HG03521 (cell line): ENCODE measurements at regions not wholly inside any gene's neighbourhood (a gene's known extent, or its start where the extent isn't known, plus 50 kb on each side); places are given as distances from the start of the nearest gene placed in this dataset.
"Not testable (repeated sequence)": the region's sequence is repeated elsewhere in the genome, so short reads cannot be mapped to it uniquely, and the experiment has no call there.

ENCODE experiments used
- ATAC-seq: cut with Tn5 transposase; IDR thresholded peaks from one replicate; pipeline ENCODE4 v1.9.1; 2021; ENCODE audit warnings: mild to moderate bottlenecking, moderate library complexity; ENCODE audit not compliant: unreplicated experiment

GRCh38 chr6:79810185-79810705 lies 137.1 kb downstream of the ELOVL4 start:
- no peak for ATAC-seq

DNA sequence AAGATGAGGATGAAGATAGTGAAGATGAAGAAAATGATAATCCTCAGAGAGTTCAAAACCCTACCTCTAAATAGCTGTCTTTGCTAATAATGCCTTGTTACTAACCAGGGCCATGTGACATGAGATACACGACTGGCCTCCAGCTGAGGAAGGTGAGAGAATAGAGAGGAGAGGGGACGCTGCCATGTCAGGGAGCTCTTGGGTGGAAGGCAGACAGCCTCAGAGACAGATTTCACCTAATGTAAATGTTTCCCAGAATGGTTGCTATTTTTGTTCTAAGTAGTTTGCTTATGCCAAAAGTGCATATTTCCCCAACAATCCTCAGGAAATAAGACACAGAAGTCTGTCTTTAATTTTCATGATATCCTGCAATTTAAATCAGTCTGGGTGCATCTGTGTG lies 138.4 kb downstream of the ELOVL4 start:
- ATAC-seq, result no peak

- not testable (repeated sequence) for ATAC-seq
Measured at GRCh38 chr6:79806661-79807060, 140.7 kb downstream of the ELOVL4 start.

- no peak for ATAC-seq
Measured at GRCh38 chr6:79804732-79805131, 142.6 kb downstream of the ELOVL4 start.

DNA sequence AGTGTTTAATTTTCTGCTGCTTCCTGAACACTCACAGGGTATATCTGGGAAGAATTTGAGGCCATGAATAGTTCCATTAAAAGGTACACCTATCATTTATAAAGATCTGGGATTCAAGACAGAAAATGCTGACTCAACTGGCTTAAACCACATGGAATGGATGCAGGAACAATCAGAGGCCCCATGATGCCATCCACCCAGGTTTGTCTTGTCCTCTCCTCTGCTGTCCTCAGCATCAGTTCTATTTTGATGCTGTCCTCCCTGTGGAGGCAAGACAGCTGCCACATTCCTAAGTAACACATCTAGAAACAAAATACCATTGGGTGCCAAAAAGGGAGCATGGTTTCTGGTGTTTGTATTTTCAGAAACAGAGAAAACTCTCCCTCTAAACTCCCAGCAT lies 143.4 kb downstream of the ELOVL4 start:
- no peak for ATAC-seq

- ATAC-seq, result no peak
Measured at GRCh38 chr6:79802657-79803300, 144.6 kb downstream of the ELOVL4 start.

DNA sequence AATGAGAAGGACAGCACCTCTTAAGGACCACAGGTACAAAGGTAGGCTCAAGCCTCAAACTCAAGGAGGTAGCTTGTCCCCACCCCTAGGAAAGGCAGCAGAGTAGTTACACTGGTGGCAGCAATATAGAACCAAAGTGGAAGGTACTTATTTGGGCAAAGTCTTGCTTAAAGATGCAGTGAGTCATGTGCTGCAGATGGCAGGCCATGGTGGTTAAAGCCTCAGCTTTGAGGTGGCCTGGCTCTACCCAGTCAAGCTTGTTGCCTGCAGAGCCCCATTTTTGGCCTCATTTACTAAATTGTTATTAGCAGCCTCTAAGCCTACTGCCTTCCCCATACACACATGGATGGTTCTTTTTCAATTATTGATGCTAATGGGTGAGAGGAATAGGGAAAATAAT lies 146.0 kb downstream of the ELOVL4 start:
- ATAC-seq, result no peak

- no peak for ATAC-seq
Measured at GRCh38 chr6:79798841-79799240, 148.5 kb downstream of the ELOVL4 start.

GRCh38 chr6:79797912-79798311 lies 149.4 kb downstream of the ELOVL4 start:
- no peak for ATAC-seq

DNA sequence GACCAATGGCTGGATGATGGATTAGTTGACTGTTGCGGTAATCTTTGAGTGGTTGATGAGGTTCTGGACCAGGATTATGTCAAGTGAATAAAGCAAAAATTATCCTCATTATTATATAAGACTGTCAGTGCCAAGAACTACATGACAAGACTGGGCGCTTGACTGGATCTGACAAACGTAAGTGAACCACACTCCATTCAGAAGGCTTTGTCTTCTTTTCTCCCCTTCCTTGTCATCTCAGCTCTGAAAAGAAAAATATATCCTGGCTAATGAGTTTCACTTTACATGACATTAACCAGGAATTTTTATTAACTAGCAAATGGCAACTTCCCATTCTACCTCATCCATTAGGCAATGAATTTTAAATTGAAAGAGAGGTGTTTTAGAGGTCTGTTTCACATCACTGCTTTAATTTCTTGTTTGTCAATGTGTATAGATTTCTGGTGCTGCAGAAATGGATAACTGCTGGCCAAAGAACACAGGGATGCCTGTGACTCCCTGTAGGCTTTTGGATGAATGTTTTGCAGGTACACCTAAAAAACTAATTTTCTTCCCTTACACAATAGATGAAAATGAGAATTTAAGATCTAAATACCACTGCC lies 150.1 kb downstream of the ELOVL4 start:
- ATAC-seq, result no peak

DNA sequence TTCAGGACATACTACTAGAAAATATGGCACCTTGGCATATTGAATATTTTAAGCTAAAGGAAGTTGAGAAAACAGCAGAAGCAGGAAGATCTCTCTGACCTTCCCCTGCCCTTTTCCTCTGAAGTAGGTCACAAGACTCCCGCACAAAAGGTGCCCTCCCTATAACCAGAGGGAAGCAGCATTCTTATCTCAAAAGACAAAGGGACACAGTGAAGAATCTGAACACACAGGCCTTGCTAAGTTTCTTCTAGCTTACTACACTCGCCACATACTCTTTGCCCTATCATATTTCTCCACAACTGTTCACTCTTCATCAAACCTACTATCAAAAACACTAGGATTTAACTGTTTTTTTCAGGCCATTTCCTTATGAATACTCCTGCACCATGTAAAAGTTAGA lies 151.2 kb downstream of the ELOVL4 start:
- no peak for ATAC-seq

DNA sequence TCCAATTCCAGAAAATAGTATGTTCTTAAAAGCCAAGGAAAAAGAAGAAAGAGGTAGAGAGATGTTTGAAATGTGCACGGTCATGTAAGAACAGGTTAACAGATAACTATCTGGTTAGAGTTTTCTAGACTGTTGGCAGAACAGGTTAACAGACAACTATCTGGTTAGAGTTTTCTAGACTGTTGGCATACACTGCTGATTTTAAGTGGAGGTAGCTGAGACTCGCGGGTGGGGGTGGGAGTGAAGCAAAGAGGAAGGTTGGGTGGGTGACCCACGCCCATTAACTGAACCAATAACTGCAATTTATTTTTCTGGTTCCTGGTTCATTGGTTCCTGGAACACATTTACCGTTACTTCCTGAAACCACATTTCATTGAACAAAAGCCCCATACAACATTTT lies 157.5 kb downstream of the ELOVL4 start:
- no peak for ATAC-seq

DNA sequence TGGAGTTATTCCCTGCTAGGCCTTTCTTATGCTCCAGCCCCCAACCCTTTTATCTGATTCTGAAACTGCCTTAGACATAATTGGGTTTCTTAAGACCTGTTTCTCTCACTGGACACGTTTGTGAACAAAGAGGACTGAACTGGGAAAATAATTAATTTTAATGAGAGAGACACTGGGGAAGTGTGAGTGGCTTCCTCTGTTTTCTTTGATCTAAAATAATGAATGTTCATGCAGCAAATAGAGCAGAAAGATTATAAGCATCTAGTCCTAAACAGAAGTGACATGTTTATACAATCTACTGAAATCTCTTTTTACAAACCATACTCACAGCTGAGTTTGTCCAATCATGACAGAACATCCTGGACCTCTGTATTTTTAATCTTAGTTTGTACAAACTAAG lies 157.6 kb downstream of the SH3BGRL2 start:
- no peak for ATAC-seq

- no peak for ATAC-seq
Measured at GRCh38 chr6:79787626-79788025, 156.5 kb downstream of the SH3BGRL2 start.

DNA sequence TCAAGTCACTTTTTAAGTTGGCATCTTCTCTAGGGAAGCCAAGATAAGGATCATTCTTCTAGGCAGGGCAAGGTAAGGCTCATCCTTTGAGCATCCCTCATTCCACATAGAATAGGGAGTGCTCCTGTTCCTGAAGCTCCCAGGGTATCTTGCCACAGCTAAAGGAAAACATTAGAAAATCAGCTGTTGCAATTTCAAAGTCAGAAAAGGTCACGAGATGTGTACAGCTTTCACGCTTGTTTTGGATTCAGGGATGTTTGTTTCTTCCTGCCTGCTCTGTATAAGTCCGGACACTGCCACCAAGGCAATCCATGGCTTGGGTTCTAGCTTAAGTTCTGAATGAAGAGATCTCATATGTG lies 153.2 kb downstream of the SH3BGRL2 start:
- ATAC-seq, result no peak

GRCh38 chr6:79783670-79784394 lies 152.7 kb downstream of the SH3BGRL2 start:
- ATAC-seq, result no peak

- no peak for ATAC-seq
Measured at GRCh38 chr6:79782792-79783580, 151.9 kb downstream of the SH3BGRL2 start.

- ATAC-seq, result no peak
Measured at GRCh38 chr6:79781916-79782315, 150.8 kb downstream of the SH3BGRL2 start.

DNA sequence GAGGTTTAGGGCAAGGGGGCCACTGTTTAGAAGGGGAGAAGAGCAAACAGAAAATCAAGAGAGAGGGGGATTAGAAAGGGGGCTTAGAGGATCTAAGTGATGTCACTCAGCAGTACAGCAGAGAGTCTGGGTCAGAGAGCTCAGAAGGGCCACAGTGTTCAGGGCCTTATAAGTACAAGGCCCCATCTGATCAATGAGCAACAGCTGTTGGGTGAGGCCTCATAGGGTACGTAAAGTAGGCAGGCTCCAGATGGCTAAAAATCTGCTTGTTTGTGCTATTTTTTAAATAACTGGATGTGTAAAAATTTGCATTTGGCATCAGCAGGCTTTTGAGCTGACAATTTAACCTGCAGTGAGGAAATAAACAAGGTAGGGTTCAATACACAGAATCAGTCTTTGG lies 149.8 kb downstream of the SH3BGRL2 start:
- no peak for ATAC-seq

DNA sequence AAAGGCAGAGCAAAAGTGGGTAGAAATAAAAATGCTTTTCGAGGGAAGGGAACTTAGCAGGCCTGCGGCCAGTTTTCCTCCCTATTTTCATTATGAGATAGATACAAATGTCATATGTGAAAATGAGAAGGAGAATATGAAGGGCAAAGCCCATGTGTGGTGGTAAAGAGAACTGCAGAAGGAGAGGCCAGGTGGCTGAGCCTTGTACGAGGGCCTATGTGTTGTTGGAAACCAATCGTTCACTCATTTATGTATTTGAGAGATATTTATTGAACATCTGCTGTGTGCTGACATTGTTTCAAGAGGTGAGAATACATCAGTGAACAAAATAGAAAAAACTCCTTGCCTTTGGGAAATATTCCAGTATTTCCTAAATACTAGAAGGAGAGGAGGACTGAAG lies 147.7 kb downstream of the SH3BGRL2 start:
- ATAC-seq, result no peak
